DMS153 treated with DMSO at 0.1 percent for 48 hours (cell line): ENCODE measurements at regions not wholly inside any gene's neighbourhood (a gene's known extent, or its start where the extent isn't known, plus 50 kb on each side); places are given as distances from the start of the nearest gene placed in this dataset.

Experiments
- DNase-seq: peaks from one replicate; lab custom pipeline; 2025; ENCODE audit not compliant: unreplicated experiment; lab: John Stamatoyannopoulos, UW

GRCh38 chr3:83513051-83513450, 1445.7 kb upstream of the CADM2 start:
- no peak for DNase-seq

GRCh38 chr3:83513677-83514076, 1445.1 kb upstream of the CADM2 start:
- no peak for DNase-seq

- DNase-seq: no peak
Observed at GRCh38 chr3:83514130-83514914, 1444.5 kb upstream of the CADM2 start.

- no peak for DNase-seq
Observed at GRCh38 chr3:83515123-83515522, 1443.7 kb upstream of the CADM2 start.

- DNase-seq: peak; percentile 26
Observed at GRCh38 chr3:83523470-83524073, 1435.2 kb upstream of the CADM2 start.

- DNase-seq: no peak
Observed at GRCh38 chr3:83524901-83525300, 1433.9 kb upstream of the CADM2 start.

GRCh38 chr3:83559082-83559481, 1399.7 kb upstream of the CADM2 start:
- no peak for DNase-seq

- no peak for DNase-seq
Observed at GRCh38 chr3:83567935-83568334, 1390.9 kb upstream of the CADM2 start.

GRCh38 chr3:83581546-83581945, 1377.2 kb upstream of the CADM2 start:
- no peak for DNase-seq

GRCh38 chr3:83601704-83602103, 1357.1 kb upstream of the CADM2 start:
- DNase-seq: no peak

- DNase-seq: no peak
Observed at GRCh38 chr3:83622526-83622925, 1336.3 kb upstream of the CADM2 start.

GRCh38 chr3:83625261-83625660, 1333.5 kb upstream of the CADM2 start:
- DNase-seq: no peak

- no peak for DNase-seq
Observed at GRCh38 chr3:83628471-83628870, 1330.3 kb upstream of the CADM2 start.

GRCh38 chr3:83632526-83632925, 1326.3 kb upstream of the CADM2 start:
- no peak for DNase-seq

GRCh38 chr3:83633758-83634157, 1325.0 kb upstream of the CADM2 start:
- DNase-seq: no peak

GRCh38 chr3:83649692-83650091, 1309.1 kb upstream of the CADM2 start:
- DNase-seq: no peak

GRCh38 chr3:83655083-83655482, 1303.7 kb upstream of the CADM2 start:
- no peak for DNase-seq

- DNase-seq: no peak
Observed at GRCh38 chr3:83662381-83662960, 1296.3 kb upstream of the CADM2 start.

GRCh38 chr3:83670416-83670815, 1288.4 kb upstream of the CADM2 start:
- DNase-seq: no peak

GRCh38 chr3:83683937-83684598, 1274.7 kb upstream of the CADM2 start:
- DNase-seq: no peak

- no peak for DNase-seq
Observed at GRCh38 chr3:83706669-83707068, 1252.1 kb upstream of the CADM2 start.

GRCh38 chr3:83715307-83715706, 1243.5 kb upstream of the CADM2 start:
- DNase-seq: no peak
